Hepatocyte (in vitro differentiated cells): ENCODE measurements at regions not wholly inside any gene's neighbourhood (a gene's known extent, or its start where the extent isn't known, plus 50 kb on each side); places are given as distances from the start of the nearest gene placed in this dataset.
"Not testable (repeated sequence)": the region's sequence is repeated elsewhere in the genome, so short reads cannot be mapped to it uniquely, and the experiment has no call there.

Experiments
- CTCF ChIP-seq: fragments of 200-600 bp; sonication (generic); IDR thresholded peaks from 2 replicates; pipeline ENCODE4 v1.5.1; 2016; ENCODE audit warnings: antibody characterized with exemption, mild to moderate bottlenecking; ENCODE audit not compliant: poor library complexity
- EZH2phosphoT487 ChIP-seq: fragments of 200-600 bp; sonication (generic); IDR thresholded peaks from one replicate; pipeline ENCODE4 v1.6.1; 2018; ENCODE audit warnings: antibody characterized with exemption, mild to moderate bottlenecking, low read depth, moderate library complexity; ENCODE audit not compliant: unreplicated experiment, severe bottlenecking

GRCh38 chr10:125404902-125405301 lies 244.5 kb upstream of the CTBP2 start:
- TF ChIP-seq CTCF, EZH2phosphoT487: not testable (repeated sequence)
